ENCODE measurements at regions not wholly inside any gene's neighbourhood (a gene's known extent, or its start where the extent isn't known, plus 50 kb on each side); places are given as distances from the start of the nearest gene placed in this dataset.

- DNase-seq = no peak
Observed at GRCh38 chr10:10130686-10131085, 887.0 kb upstream of the CELF2 start.

- DNase-seq = no peak
Observed at GRCh38 chr10:10132009-10132408, 885.7 kb upstream of the CELF2 start.

- DNase-seq = no peak
Observed at GRCh38 chr10:10133281-10133680, 884.4 kb upstream of the CELF2 start.

- no peak for DNase-seq
Observed at GRCh38 chr10:10138685-10139084, 879.0 kb upstream of the CELF2 start.

GRCh38 chr10:10141782-10142382 lies 875.8 kb upstream of the CELF2 start:
- no peak for DNase-seq

- no peak for DNase-seq
Observed at GRCh38 chr10:10146604-10147003, 871.1 kb upstream of the CELF2 start.

- no peak for DNase-seq
Observed at GRCh38 chr10:10149899-10150298, 867.8 kb upstream of the CELF2 start.

GRCh38 chr10:10156917-10157600 lies 860.6 kb upstream of the CELF2 start:
- DNase-seq = no peak

GRCh38 chr10:10160821-10161312 lies 856.8 kb upstream of the CELF2 start:
- DNase-seq = no peak

- no peak for DNase-seq
Observed at GRCh38 chr10:10164848-10165247, 852.8 kb upstream of the CELF2 start.

GRCh38 chr10:10165415-10165814 lies 852.3 kb upstream of the CELF2 start:
- no peak for DNase-seq

- DNase-seq = no peak
Observed at GRCh38 chr10:10178476-10178875, 839.2 kb upstream of the CELF2 start.

GRCh38 chr10:10193848-10194247 lies 823.8 kb upstream of the CELF2 start:
- no peak for DNase-seq

GRCh38 chr10:10196701-10197100 lies 821.0 kb upstream of the CELF2 start:
- no peak for DNase-seq

- no peak for DNase-seq
Observed at GRCh38 chr10:10197423-10197822, 820.2 kb upstream of the CELF2 start.

- no peak for DNase-seq
Observed at GRCh38 chr10:10198363-10198762, 819.3 kb upstream of the CELF2 start.

GRCh38 chr10:10204415-10204814 lies 813.3 kb upstream of the CELF2 start:
- no peak for DNase-seq

GRCh38 chr10:10205906-10206305 lies 811.8 kb upstream of the CELF2 start:
- DNase-seq = no peak

- no peak for DNase-seq
Observed at GRCh38 chr10:10207538-10207937, 810.1 kb upstream of the CELF2 start.

GRCh38 chr10:10208196-10208595 lies 809.5 kb upstream of the CELF2 start:
- DNase-seq = no peak

GRCh38 chr10:10209167-10209566 lies 808.5 kb upstream of the CELF2 start:
- DNase-seq = no peak

GRCh38 chr10:10211409-10211808 lies 806.3 kb upstream of the CELF2 start:
- no peak for DNase-seq

- no peak for DNase-seq
Observed at GRCh38 chr10:10213237-10213636, 804.4 kb upstream of the CELF2 start.

GRCh38 chr10:10222304-10222841 lies 795.3 kb upstream of the CELF2 start:
- no peak for DNase-seq

GRCh38 chr10:10223131-10223530 lies 794.5 kb upstream of the CELF2 start:
- DNase-seq = no peak

Data from NCI-H2171 treated with DMSO at 0.1 percent for 48 hours (cell line).